ENCODE measurements at regions not wholly inside any gene's neighbourhood (a gene's known extent, or its start where the extent isn't known, plus 50 kb on each side); places are given as distances from the start of the nearest gene placed in this dataset.

- TF ChIP-seq, protein P1, sequence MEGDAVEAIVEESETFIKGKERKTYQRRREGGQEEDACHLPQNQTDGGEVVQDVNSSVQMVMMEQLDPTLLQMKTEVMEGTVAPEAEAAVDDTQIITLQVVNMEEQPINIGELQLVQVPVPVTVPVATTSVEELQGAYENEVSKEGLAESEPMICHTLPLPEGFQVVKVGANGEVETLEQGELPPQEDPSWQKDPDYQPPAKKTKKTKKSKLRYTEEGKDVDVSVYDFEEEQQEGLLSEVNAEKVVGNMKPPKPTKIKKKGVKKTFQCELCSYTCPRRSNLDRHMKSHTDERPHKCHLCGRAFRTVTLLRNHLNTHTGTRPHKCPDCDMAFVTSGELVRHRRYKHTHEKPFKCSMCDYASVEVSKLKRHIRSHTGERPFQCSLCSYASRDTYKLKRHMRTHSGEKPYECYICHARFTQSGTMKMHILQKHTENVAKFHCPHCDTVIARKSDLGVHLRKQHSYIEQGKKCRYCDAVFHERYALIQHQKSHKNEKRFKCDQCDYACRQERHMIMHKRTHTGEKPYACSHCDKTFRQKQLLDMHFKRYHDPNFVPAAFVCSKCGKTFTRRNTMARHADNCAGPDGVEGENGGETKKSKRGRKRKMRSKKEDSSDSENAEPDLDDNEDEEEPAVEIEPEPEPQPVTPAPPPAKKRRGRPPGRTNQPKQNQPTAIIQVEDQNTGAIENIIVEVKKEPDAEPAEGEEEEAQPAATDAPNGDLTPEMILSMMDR (IDR thresholded peaks at IDR 0.05; ENCODE audit: insufficient read depth, low read depth, low read length), result no peak
- no peak for TF ChIP-seq EZH2 (IDR thresholded peaks at IDR 0.05; ENCODE audit: insufficient read depth, low read length)
Measured at GRCh38 chr5:108521011-108521700, 139.3 kb upstream of the FBXL17 start.

All from astrocyte (in vitro differentiated cells and primary cell).